ENCODE measurements at regions not wholly inside any gene's neighbourhood (a gene's known extent, or its start where the extent isn't known, plus 50 kb on each side); places are given as distances from the start of the nearest gene placed in this dataset.

- TF ChIP-seq CTCF (IDR thresholded peaks at IDR 0.05; ENCODE audit: borderline replicate concordance, extremely low read depth, low read length, poor library complexity, severe bottlenecking) (no peak), EZH2 (IDR thresholded peaks at IDR 0.05; ENCODE audit: borderline replicate concordance, low read depth, low read length, severe bottlenecking) (no peak)
These were observed 882.7 kb upstream of the PCDH10 start for GRCh38 chr4:132266374-132266773.
